Ascending aorta (tissue), 2 donors: ENCODE measurements at regions not wholly inside any gene's neighbourhood (a gene's known extent, or its start where the extent isn't known, plus 50 kb on each side); places are given as distances from the start of the nearest gene placed in this dataset.

ENCODE experiments used
- DNase-seq, 2 donors: peaks; one replicate each; pipeline ENCODE4 v3.0.0-alpha.2; 2019; ENCODE audit warnings: low spot score in 2 of 2
- H3K27ac ChIP-seq, 2 donors: fragments of 200-600 bp; sonication (generic); one replicate each; pipeline ENCODE4 v1.5.1; 2016 to 2017; ENCODE audit warnings: mild to moderate bottlenecking in 1 of 2
- H3K27me3 ChIP-seq: fragments of 200-600 bp; sonication (generic); one replicate; pipeline ENCODE4 v1.5.1; 2017
- H3K36me3 ChIP-seq, 2 donors: fragments of 200-600 bp; sonication (generic); one replicate each; pipeline ENCODE4 v1.5.1; 2016
- H3K4me1 ChIP-seq, 2 donors: fragments of 200-600 bp; sonication (generic); one replicate each; pipeline ENCODE4 v1.5.1; 2016 to 2017; ENCODE audit warnings: mild to moderate bottlenecking in 1 of 2
- H3K4me3 ChIP-seq, 2 donors: fragments of 200-600 bp; sonication (generic); one replicate each; pipeline ENCODE4 v1.5.1; 2016 to 2017; ENCODE audit warnings: mild to moderate bottlenecking in 1 of 2
- H3K9me3 ChIP-seq, 2 donors: fragments of 200-600 bp; sonication (generic); one replicate each; pipeline ENCODE4 v1.5.1; 2016
- CTCF ChIP-seq, 3 experiments: fragments of 200-600 bp in 2 of 3; fragments of 450-650 bp in 1 of 3; sonication (generic) in 2 of 3; IDR thresholded peaks; one replicate each; pipeline ENCODE4 v1.5.1; 2016 to 2019; ENCODE audit warnings: antibody characterized with exemption in 3 of 3, mild to moderate bottlenecking in 1 of 3, moderate library complexity in 1 of 3
- intact Hi-C: fragments of 100-400 bp; cut with DNase I; formaldehyde crosslinking; loops from one replicate; pipeline ENCODE4 v1.15.1; 2023

GRCh38 chr4:32334759-32335158 is 1614.6 kb downstream of the PCDH7 start:
- H3K4me1 ChIP-seq = no peaks in the 10 kb centered on the region
- no peak overlapping the region for H3K27ac ChIP-seq
- H3K4me3 ChIP-seq = no peak overlapping the region
- H3K36me3 ChIP-seq = no peaks in the 10 kb centered on the region
- H3K9me3 ChIP-seq = no peaks in the 10 kb centered on the region
- no peaks in the 10 kb centered on the region for H3K27me3 ChIP-seq
- TF ChIP-seq CTCF (IDR thresholded peaks at IDR 0.05) = no peak
- no peak for DNase-seq
- intact Hi-C loops = no loop called here

GRCh38 chr4:32337403-32337802 is 1617.2 kb downstream of the PCDH7 start:
- H3K9me3 ChIP-seq = no peaks in the 10 kb centered on the region
- no peak for TF ChIP-seq CTCF (IDR thresholded peaks at IDR 0.05)
- H3K27ac ChIP-seq = no peak overlapping the region
- H3K36me3 ChIP-seq = no peaks in the 10 kb centered on the region
- DNase-seq = no peak
- no peaks in the 10 kb centered on the region for H3K4me1 ChIP-seq
- H3K4me3 ChIP-seq = no peak overlapping the region
- no peaks in the 10 kb centered on the region for H3K27me3 ChIP-seq
- intact Hi-C loops = no loop called here

GRCh38 chr4:32340591-32340990 is 1620.4 kb downstream of the PCDH7 start:
- intact Hi-C loops = no loop called here
- no peaks in the 10 kb centered on the region for H3K36me3 ChIP-seq
- H3K27ac ChIP-seq = no peak overlapping the region
- H3K4me3 ChIP-seq = no peak overlapping the region
- no peak for TF ChIP-seq CTCF (IDR thresholded peaks at IDR 0.05)
- H3K9me3 ChIP-seq = no peaks in the 10 kb centered on the region
- no peaks in the 10 kb centered on the region for H3K4me1 ChIP-seq
- no peak for DNase-seq
- H3K27me3 ChIP-seq = no peaks in the 10 kb centered on the region

- Histone ChIP-seq H3K4me1 (no peaks in the 10 kb centered on the region), H3K4me3 (no peak overlapping the region), H3K36me3 (no peaks in the 10 kb centered on the region), H3K9me3 (no peaks in the 10 kb centered on the region), H3K27ac (no peak overlapping the region), H3K27me3 (no peaks in the 10 kb centered on the region)
- no peak for DNase-seq
- no peak for TF ChIP-seq CTCF (IDR thresholded peaks at IDR 0.05)
- intact Hi-C loops = no loop called here
These were observed 1621.2 kb downstream of the PCDH7 start for GRCh38 chr4:32341342-32341741.

GRCh38 chr4:32342054-32342453 is 1621.9 kb downstream of the PCDH7 start:
- intact Hi-C loops = no loop called here
- no peak overlapping the region for H3K27ac ChIP-seq
- TF ChIP-seq CTCF (IDR thresholded peaks at IDR 0.05) = no peak
- no peak for DNase-seq
- H3K27me3 ChIP-seq = no peaks in the 10 kb centered on the region
- H3K4me3 ChIP-seq = no peak overlapping the region
- no peaks in the 10 kb centered on the region for H3K4me1 ChIP-seq
- no peaks in the 10 kb centered on the region for H3K36me3 ChIP-seq
- H3K9me3 ChIP-seq = no peaks in the 10 kb centered on the region

GRCh38 chr4:32349026-32349425 is 1628.9 kb downstream of the PCDH7 start:
- no peaks in the 10 kb centered on the region for H3K27me3 ChIP-seq
- no peaks in the 10 kb centered on the region for H3K36me3 ChIP-seq
- no peak for DNase-seq
- H3K4me1 ChIP-seq = no peaks in the 10 kb centered on the region
- intact Hi-C loops = no loop called here
- no peak for TF ChIP-seq CTCF (IDR thresholded peaks at IDR 0.05)
- H3K27ac ChIP-seq = no peak overlapping the region
- H3K9me3 ChIP-seq = no peaks in the 10 kb centered on the region
- no peak overlapping the region for H3K4me3 ChIP-seq
